ENCODE measurements at regions not wholly inside any gene's neighbourhood (a gene's known extent, or its start where the extent isn't known, plus 50 kb on each side); places are given as distances from the start of the nearest gene placed in this dataset.

- Histone ChIP-seq H3K9me3 (no peaks in the 10 kb centered on the region), H3K4me1 (no peaks in the 10 kb centered on the region), H3K4me3 (no peak overlapping the region), H3K27me3 (no peaks in the 10 kb centered on the region), H3K36me3 (ENCODE audit: low read depth, missing control alignments) (no peaks in the 10 kb centered on the region), H3K27ac (no peak overlapping the region)
- intact Hi-C loops (cut with DNase I; ENCODE audit: low total_unique reads): no loop called here
- TF ChIP-seq POLR2A (IDR thresholded peaks at IDR 0.05) (no peak), CTCF (IDR thresholded peaks at IDR 0.05) (no peak)
- 92 to 96% methylated on average over 1 of the region's 1 CpG for WGBS, 2 donors
- no peak for DNase-seq
Measured at GRCh38 chr18:44514766-44515165, 165.9 kb upstream of the SETBP1 start.

GRCh38 chr18:44516450-44516849 lies 164.2 kb upstream of the SETBP1 start:
- Histone ChIP-seq H3K36me3 (ENCODE audit: low read depth, missing control alignments) (no peaks in the 10 kb centered on the region), H3K9me3 (no peaks in the 10 kb centered on the region), H3K27ac (no peak overlapping the region), H3K4me3 (no peak overlapping the region), H3K27me3 (no peaks in the 10 kb centered on the region), H3K4me1 (no peaks in the 10 kb centered on the region)
- 71 to 77% methylated on average over 1 of the region's 1 CpG for WGBS, 2 donors
- intact Hi-C loops (cut with DNase I; ENCODE audit: low total_unique reads): no loop called here
- TF ChIP-seq POLR2A (IDR thresholded peaks at IDR 0.05) (no peak), CTCF (IDR thresholded peaks at IDR 0.05) (no peak)
- no peak for DNase-seq

- H3K4me3 ChIP-seq: no peak overlapping the region
- intact Hi-C loops (cut with DNase I; ENCODE audit: low total_unique reads): no loop called here
Measured at GRCh38 chr18:44517136-44517535, 163.6 kb upstream of the SETBP1 start.

GRCh38 chr18:44518091-44518615 lies 162.5 kb upstream of the SETBP1 start:
- no peak overlapping the region for H3K27ac ChIP-seq
- 52 to 54% methylated on average over 4 of the region's 4 CpGs for whole genome bisulfite sequencing, 2 donors
- TF ChIP-seq POLR2A (IDR thresholded peaks at IDR 0.05) (no peak), CTCF (IDR thresholded peaks at IDR 0.05) (no peak)
- intact Hi-C loops (cut with DNase I; ENCODE audit: low total_unique reads): no loop called here
- no peak for DNase-seq
- H3K9me3 ChIP-seq: no peaks in the 10 kb centered on the region
- no peaks in the 10 kb centered on the region for H3K27me3 ChIP-seq
- H3K36me3 ChIP-seq (ENCODE audit: low read depth, missing control alignments): no peaks in the 10 kb centered on the region
- H3K4me1 ChIP-seq: no peaks in the 10 kb centered on the region
- H3K4me3 ChIP-seq: no peak overlapping the region

More at GRCh38 chr18:44517136-44517535, 163.6 kb upstream of the SETBP1 start:
- Histone ChIP-seq H3K27me3 (no peaks in the 10 kb centered on the region), H3K4me1 (no peaks in the 10 kb centered on the region), H3K27ac (no peak overlapping the region), H3K9me3 (no peaks in the 10 kb centered on the region), H3K36me3 (ENCODE audit: low read depth, missing control alignments) (no peaks in the 10 kb centered on the region)
- no peak for TF ChIP-seq CTCF (IDR thresholded peaks at IDR 0.05)
- no peak for TF ChIP-seq POLR2A (IDR thresholded peaks at IDR 0.05)
- DNase-seq: no peak
- WGBS, 2 donors: 77 to 87% methylated on average over 3 of the region's 3 CpGs

GRCh38 chr18:44518666-44519065 lies 162.0 kb upstream of the SETBP1 start:
- TF ChIP-seq CTCF (IDR thresholded peaks at IDR 0.05) (no peak), POLR2A (IDR thresholded peaks at IDR 0.05) (no peak)
- WGBS, 2 donors: 85 to 88% methylated on average over 1 of the region's 1 CpG
- Histone ChIP-seq H3K36me3 (ENCODE audit: low read depth, missing control alignments) (no peaks in the 10 kb centered on the region), H3K4me3 (no peak overlapping the region), H3K27me3 (no peaks in the 10 kb centered on the region), H3K4me1 (no peaks in the 10 kb centered on the region), H3K9me3 (no peaks in the 10 kb centered on the region), H3K27ac (no peak overlapping the region)
- intact Hi-C loops (cut with DNase I; ENCODE audit: low total_unique reads): no loop called here
- no peak for DNase-seq
